ENCODE measurements at regions not wholly inside any gene's neighbourhood (a gene's known extent, or its start where the extent isn't known, plus 50 kb on each side); places are given as distances from the start of the nearest gene placed in this dataset.

DNA sequence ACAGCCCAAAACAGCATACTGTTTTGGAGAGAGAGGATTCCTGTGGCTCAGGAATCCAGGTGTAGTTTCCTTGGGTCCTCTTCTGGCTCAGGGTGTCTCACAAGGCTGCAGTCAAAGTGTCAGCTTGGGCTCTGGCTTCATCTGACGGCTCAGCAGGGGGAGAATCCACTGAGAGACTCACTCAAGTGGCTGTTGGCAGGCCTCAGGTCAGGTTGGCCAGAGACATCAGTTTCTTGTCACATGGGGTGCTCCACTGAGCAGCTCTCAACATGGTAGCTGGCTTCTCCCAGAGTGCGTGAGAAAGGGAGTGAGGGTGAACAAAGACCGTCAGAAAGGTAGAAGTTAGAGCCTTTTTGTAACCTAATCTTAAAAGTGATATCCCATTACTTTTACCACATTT is 168.4 kb downstream of the SOCS6 start:
- no peaks in the 10 kb centered on the region for H3K27me3 ChIP-seq (ENCODE audit: low read depth, low read length)
- H3K4me1 ChIP-seq (ENCODE audit: control insufficient read depth in 1 of 2, insufficient read depth in 2 of 2, low read length in 2 of 2): no peaks in the 10 kb centered on the region
- H3K4me3 ChIP-seq (ENCODE audit: low read depth in 1 of 2, low read length in 2 of 2): no peak overlapping the region
- no peaks in the 10 kb centered on the region for H3K9me3 ChIP-seq (ENCODE audit: control insufficient read depth in 1 of 2, low read length in 2 of 2)
- H3K36me3 ChIP-seq (ENCODE audit: control insufficient read depth in 1 of 2, insufficient read depth in 2 of 2, low read length in 2 of 2): no peaks in the 10 kb centered on the region
- no peak overlapping the region for H3K27ac ChIP-seq (ENCODE audit: low read length)

DNA sequence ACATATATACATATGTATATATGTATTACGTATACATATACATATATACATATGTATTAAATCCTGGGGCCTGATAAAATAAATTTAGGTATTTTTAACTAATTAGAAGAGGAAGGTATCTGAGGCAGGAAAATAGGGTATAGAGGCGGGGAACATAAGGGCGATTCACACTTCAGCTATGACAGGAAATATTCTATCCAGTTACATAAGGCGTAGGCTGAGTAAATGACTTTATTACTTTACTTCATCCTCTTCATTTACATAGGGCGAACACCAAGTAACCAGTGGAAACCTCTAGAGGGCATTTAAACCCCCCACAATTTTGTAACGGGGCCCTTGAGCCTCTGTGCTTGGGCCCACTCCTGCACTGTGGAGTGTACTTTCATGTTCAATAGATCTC is 167.5 kb downstream of the SOCS6 start:
- Histone ChIP-seq H3K36me3 (ENCODE audit: control insufficient read depth in 1 of 2, insufficient read depth in 2 of 2, low read length in 2 of 2) (no peaks in the 10 kb centered on the region), H3K4me3 (ENCODE audit: low read depth in 1 of 2, low read length in 2 of 2) (no peak overlapping the region), H3K27me3 (ENCODE audit: low read depth, low read length) (no peaks in the 10 kb centered on the region), H3K4me1 (ENCODE audit: control insufficient read depth in 1 of 2, insufficient read depth in 2 of 2, low read length in 2 of 2) (no peaks in the 10 kb centered on the region), H3K27ac (ENCODE audit: low read length) (no peak overlapping the region), H3K9me3 (ENCODE audit: control insufficient read depth in 1 of 2, low read length in 2 of 2) (no peaks in the 10 kb centered on the region)

GRCh38 chr18:70455731-70456130 is 166.9 kb downstream of the SOCS6 start:
- Histone ChIP-seq H3K9me3 (ENCODE audit: control insufficient read depth in 1 of 2, low read length in 2 of 2) (no peaks in the 10 kb centered on the region), H3K4me3 (ENCODE audit: low read depth in 1 of 2, low read length in 2 of 2) (no peak overlapping the region), H3K27ac (ENCODE audit: low read length) (no peak overlapping the region), H3K27me3 (ENCODE audit: low read depth, low read length) (no peaks in the 10 kb centered on the region), H3K36me3 (ENCODE audit: control insufficient read depth in 1 of 2, insufficient read depth in 2 of 2, low read length in 2 of 2) (no peaks in the 10 kb centered on the region), H3K4me1 (ENCODE audit: control insufficient read depth in 1 of 2, insufficient read depth in 2 of 2, low read length in 2 of 2) (no peaks in the 10 kb centered on the region)

DNA sequence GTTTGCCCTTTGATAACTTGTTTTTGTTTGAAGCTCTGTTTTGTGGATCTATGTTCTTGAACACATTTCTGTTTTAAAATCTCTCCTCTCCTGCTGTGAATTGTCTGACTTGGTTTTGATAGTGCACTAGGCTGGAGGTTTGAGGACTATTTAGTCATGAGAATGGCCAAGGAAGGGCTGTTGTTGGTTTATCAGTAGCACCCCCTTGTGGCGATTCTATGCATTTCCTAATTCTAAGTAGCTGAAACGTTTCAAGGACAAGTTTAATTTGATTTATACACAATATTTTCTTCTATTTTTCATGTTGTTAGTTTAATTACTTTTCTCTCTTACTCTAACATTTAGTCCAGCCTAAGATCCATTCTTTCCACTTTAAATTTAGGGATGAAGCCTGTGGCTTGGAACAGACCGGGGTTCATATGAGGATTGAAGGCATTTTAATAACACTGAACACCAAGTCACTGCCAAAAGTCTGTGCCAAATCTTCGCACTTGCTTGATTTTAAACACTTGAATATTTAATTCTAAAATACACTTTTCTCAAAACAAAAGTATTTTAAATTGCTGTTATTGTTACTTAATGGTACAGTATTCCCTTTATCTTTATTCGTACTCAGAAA is 166.0 kb downstream of the SOCS6 start:
- H3K9me3 ChIP-seq (ENCODE audit: control insufficient read depth in 1 of 2, low read length in 2 of 2): no peaks in the 10 kb centered on the region
- H3K36me3 ChIP-seq (ENCODE audit: control insufficient read depth in 1 of 2, insufficient read depth in 2 of 2, low read length in 2 of 2): no peaks in the 10 kb centered on the region
- H3K27ac ChIP-seq (ENCODE audit: low read length): no peak overlapping the region
- no peaks in the 10 kb centered on the region for H3K4me1 ChIP-seq (ENCODE audit: control insufficient read depth in 1 of 2, insufficient read depth in 2 of 2, low read length in 2 of 2)
- no peaks in the 10 kb centered on the region for H3K27me3 ChIP-seq (ENCODE audit: low read depth, low read length)
- no peak overlapping the region for H3K4me3 ChIP-seq (ENCODE audit: low read depth in 1 of 2, low read length in 2 of 2)

- H3K9me3 ChIP-seq (ENCODE audit: control insufficient read depth in 1 of 2, low read length in 2 of 2): no peaks in the 10 kb centered on the region
- no peaks in the 10 kb centered on the region for H3K36me3 ChIP-seq (ENCODE audit: control insufficient read depth in 1 of 2, insufficient read depth in 2 of 2, low read length in 2 of 2)
- H3K27me3 ChIP-seq (ENCODE audit: low read depth, low read length): no peaks in the 10 kb centered on the region
- H3K4me1 ChIP-seq (ENCODE audit: control insufficient read depth in 1 of 2, insufficient read depth in 2 of 2, low read length in 2 of 2): no peaks in the 10 kb centered on the region
- H3K4me3 ChIP-seq (ENCODE audit: low read depth in 1 of 2, low read length in 2 of 2): no peak overlapping the region
- H3K27ac ChIP-seq (ENCODE audit: low read length): no peak overlapping the region
Observed at GRCh38 chr18:70453058-70453775, 164.4 kb downstream of the SOCS6 start.

- Histone ChIP-seq H3K27ac (ENCODE audit: low read length) (no peak overlapping the region), H3K9me3 (ENCODE audit: control insufficient read depth in 1 of 2, low read length in 2 of 2) (no peaks in the 10 kb centered on the region), H3K4me3 (ENCODE audit: low read depth in 1 of 2, low read length in 2 of 2) (no peak overlapping the region), H3K4me1 (ENCODE audit: control insufficient read depth in 1 of 2, insufficient read depth in 2 of 2, low read length in 2 of 2) (no peaks in the 10 kb centered on the region), H3K36me3 (ENCODE audit: control insufficient read depth in 1 of 2, insufficient read depth in 2 of 2, low read length in 2 of 2) (no peaks in the 10 kb centered on the region), H3K27me3 (ENCODE audit: low read depth, low read length) (no peaks in the 10 kb centered on the region)
Observed at GRCh38 chr18:70452501-70452900, 163.7 kb downstream of the SOCS6 start.

GRCh38 chr18:70450426-70451253 is 161.8 kb downstream of the SOCS6 start:
- H3K27me3 ChIP-seq (ENCODE audit: low read depth, low read length): no peaks in the 10 kb centered on the region
- H3K27ac ChIP-seq (ENCODE audit: low read length): no peak overlapping the region
- H3K4me3 ChIP-seq (ENCODE audit: low read depth in 1 of 2, low read length in 2 of 2): no peak overlapping the region
- no peaks in the 10 kb centered on the region for H3K9me3 ChIP-seq (ENCODE audit: control insufficient read depth in 1 of 2, low read length in 2 of 2)
- H3K4me1 ChIP-seq (ENCODE audit: control insufficient read depth in 1 of 2, insufficient read depth in 2 of 2, low read length in 2 of 2): no peaks in the 10 kb centered on the region
- no peaks in the 10 kb centered on the region for H3K36me3 ChIP-seq (ENCODE audit: control insufficient read depth in 1 of 2, insufficient read depth in 2 of 2, low read length in 2 of 2)

- no peak overlapping the region for H3K27ac ChIP-seq (ENCODE audit: low read length)
- H3K4me1 ChIP-seq (ENCODE audit: control insufficient read depth in 1 of 2, insufficient read depth in 2 of 2, low read length in 2 of 2): no peaks in the 10 kb centered on the region
- H3K4me3 ChIP-seq (ENCODE audit: low read depth in 1 of 2, low read length in 2 of 2): no peak overlapping the region
- no peaks in the 10 kb centered on the region for H3K27me3 ChIP-seq (ENCODE audit: low read depth, low read length)
- H3K9me3 ChIP-seq (ENCODE audit: control insufficient read depth in 1 of 2, low read length in 2 of 2): peaks cover 3 to 8% of the 10 kb centered on the region in 2 donors
- no peaks in the 10 kb centered on the region for H3K36me3 ChIP-seq (ENCODE audit: control insufficient read depth in 1 of 2, insufficient read depth in 2 of 2, low read length in 2 of 2)
Observed at GRCh38 chr18:70448588-70448987, 159.7 kb downstream of the SOCS6 start.

GRCh38 chr18:70446063-70446462 is 157.2 kb downstream of the SOCS6 start:
- peaks cover 11 to 23% of the 10 kb centered on the region in 2 donors for H3K9me3 ChIP-seq (ENCODE audit: control insufficient read depth in 1 of 2, low read length in 2 of 2)
- no peak overlapping the region for H3K4me3 ChIP-seq (ENCODE audit: low read depth in 1 of 2, low read length in 2 of 2)
- no peaks in the 10 kb centered on the region for H3K4me1 ChIP-seq (ENCODE audit: control insufficient read depth in 1 of 2, insufficient read depth in 2 of 2, low read length in 2 of 2)
- no peaks in the 10 kb centered on the region for H3K27me3 ChIP-seq (ENCODE audit: low read depth, low read length)
- H3K36me3 ChIP-seq (ENCODE audit: control insufficient read depth in 1 of 2, insufficient read depth in 2 of 2, low read length in 2 of 2): no peaks in the 10 kb centered on the region
- H3K27ac ChIP-seq (ENCODE audit: low read length): no peak overlapping the region

- Histone ChIP-seq H3K36me3 (ENCODE audit: control insufficient read depth in 1 of 2, insufficient read depth in 2 of 2, low read length in 2 of 2) (no peaks in the 10 kb centered on the region), H3K9me3 (ENCODE audit: control insufficient read depth in 1 of 2, low read length in 2 of 2) (peaks cover 11 to 23% of the 10 kb centered on the region in 2 donors), H3K4me3 (ENCODE audit: low read depth in 1 of 2, low read length in 2 of 2) (no peak overlapping the region), H3K4me1 (ENCODE audit: control insufficient read depth in 1 of 2, insufficient read depth in 2 of 2, low read length in 2 of 2) (no peaks in the 10 kb centered on the region), H3K27me3 (ENCODE audit: low read depth, low read length) (no peaks in the 10 kb centered on the region), H3K27ac (ENCODE audit: low read length) (no peak overlapping the region)
Observed at GRCh38 chr18:70442933-70443332, 154.1 kb downstream of the SOCS6 start.

- Histone ChIP-seq H3K27ac (ENCODE audit: low read length) (no peak overlapping the region), H3K36me3 (ENCODE audit: control insufficient read depth in 1 of 2, insufficient read depth in 2 of 2, low read length in 2 of 2) (no peaks in the 10 kb centered on the region), H3K4me1 (ENCODE audit: control insufficient read depth in 1 of 2, insufficient read depth in 2 of 2, low read length in 2 of 2) (no peaks in the 10 kb centered on the region), H3K9me3 (ENCODE audit: control insufficient read depth in 1 of 2, low read length in 2 of 2) (no peaks in the 10 kb centered on the region), H3K27me3 (ENCODE audit: low read depth, low read length) (no peaks in the 10 kb centered on the region), H3K4me3 (ENCODE audit: low read depth in 1 of 2, low read length in 2 of 2) (no peak overlapping the region)
Observed at GRCh38 chr18:70432804-70433400, 144.1 kb downstream of the SOCS6 start.
